ENCODE measurements at regions not wholly inside any gene's neighbourhood (a gene's known extent, or its start where the extent isn't known, plus 50 kb on each side); places are given as distances from the start of the nearest gene placed in this dataset.

- no peak for DNase-seq
These were observed 194.4 kb upstream of the BTG1 start for GRCh38 chr12:92340003-92340402.

DNA sequence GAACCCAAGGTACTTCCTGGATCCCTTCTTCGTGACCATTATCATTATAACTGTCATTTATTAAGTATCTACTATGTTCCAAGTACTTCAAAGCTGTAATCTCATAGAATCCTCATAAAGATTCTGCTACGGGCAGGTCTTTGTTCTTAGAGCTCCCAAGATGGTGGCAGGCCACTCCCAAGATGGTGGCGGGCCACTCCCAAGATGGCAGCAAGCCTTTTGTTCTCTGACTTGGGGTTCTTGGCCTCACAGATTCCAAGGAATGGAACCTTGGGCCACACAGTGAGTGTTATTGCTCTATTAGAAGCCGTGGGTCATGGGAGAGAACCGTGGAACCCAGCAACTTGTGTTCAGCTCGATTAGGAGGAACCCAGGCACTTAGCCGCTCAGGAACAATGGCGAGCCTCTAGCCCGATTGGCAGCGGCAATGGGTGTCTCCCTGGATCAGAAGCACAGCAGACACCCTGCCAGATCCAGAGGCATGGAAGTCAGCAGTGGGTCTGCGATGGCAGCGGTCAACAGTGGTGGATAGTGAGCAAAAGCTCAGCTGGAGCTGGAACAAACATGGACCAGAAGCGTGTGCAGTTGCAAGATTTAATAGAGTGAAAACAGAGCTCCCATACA lies 193.7 kb upstream of the BTG1 start:
- no peak for DNase-seq

- no peak for DNase-seq
These were observed 193.0 kb upstream of the BTG1 start for GRCh38 chr12:92338671-92339070.

DNA sequence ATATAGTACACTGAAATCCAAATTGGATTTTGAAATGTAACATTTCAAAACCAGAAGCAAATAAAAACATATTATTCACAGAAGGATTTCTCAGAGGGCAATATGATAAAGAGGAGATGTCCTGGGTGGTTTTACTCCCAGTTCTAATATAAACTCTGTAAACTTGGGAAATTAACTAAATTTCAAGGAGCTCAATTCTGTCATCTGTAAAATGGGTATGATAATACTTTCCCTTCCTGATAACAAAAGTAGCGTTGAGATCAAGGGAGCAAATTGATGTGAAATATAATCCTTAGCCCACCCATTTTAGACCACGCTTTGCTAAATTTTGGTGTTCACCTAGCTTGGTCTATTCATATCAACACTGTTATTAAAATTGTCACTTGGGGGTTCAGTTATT lies 192.5 kb upstream of the BTG1 start:
- DNase-seq: no peak

GRCh38 chr12:92337128-92337527 lies 191.5 kb upstream of the BTG1 start:
- DNase-seq: no peak

DNA sequence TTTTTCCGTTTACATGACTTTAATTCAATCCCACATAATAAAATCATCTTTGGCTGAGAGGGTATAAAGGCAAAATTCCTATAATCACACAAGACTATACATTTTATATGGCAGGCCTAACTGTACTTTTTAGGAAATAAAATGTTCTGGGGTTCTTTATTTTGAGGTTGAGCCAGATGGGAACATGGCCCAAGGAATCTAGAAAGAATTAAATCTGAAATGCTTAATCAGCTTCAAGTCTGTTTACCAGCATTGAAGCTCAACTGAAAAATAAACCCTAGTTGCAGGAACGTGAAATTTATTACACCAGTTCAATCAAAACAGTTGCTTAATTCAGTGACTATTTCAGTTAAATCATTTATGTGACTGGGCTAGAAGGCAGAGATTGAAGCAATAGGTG lies 191.0 kb upstream of the BTG1 start:
- no peak for DNase-seq

DNA sequence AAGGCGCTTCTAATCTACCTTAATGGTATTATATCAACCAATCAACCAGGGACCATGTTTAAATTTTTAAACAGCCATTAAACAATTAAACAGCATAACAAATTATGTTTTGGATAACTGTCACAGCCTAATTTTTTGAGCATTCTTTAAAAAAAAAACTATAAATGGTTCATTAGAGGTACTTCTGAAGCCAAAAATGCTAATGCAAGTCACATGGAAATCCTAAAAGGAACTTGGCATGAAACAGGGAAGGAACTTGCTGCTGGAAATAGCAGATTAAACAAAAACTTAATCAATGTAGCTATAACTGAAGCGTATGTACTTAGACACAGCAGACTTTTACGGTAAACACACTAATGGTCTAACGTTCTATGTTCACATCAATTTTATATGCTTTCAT lies 190.2 kb upstream of the BTG1 start:
- DNase-seq: no peak

DNA sequence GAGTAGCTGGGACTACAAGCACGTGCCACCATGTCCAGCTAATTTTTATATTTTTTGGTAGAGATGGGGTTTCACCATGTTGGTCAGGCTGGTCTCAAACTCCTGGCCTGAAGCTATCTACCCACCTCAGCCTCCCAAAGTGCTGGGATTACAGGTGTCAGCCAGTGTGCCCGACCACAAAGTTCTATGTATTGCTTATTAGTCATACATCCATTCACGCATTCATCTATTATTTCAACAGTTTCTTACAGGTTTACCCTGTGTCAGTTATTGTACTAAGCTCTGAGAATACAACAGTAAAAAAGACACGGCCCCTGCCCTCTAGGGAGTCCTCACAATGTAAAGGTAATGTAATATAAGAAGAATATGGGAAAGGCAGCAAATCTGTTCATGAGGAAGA lies 188.9 kb upstream of the BTG1 start:
- no peak for DNase-seq

GRCh38 chr12:92332552-92332951 lies 186.9 kb upstream of the BTG1 start:
- no peak for DNase-seq

DNA sequence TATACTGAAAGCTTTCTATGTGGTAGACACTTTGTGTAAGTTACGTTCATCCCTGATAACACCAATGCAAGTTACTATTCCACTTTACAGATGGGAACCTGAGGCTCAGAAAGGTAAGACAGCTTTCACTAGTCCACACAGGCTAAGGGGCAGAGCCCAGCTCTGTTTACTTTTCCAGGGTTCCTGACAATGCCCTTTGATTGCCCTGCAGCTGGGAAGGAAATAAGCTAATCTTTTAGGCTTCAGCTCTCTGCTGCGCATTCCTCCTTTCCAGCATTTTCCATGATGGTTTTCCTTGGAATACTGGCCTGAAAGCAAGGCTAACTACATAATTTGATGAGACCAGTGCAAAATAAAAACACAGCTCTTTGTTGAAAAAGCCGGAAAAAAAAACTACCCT lies 185.7 kb upstream of the BTG1 start:
- no peak for DNase-seq

DNA sequence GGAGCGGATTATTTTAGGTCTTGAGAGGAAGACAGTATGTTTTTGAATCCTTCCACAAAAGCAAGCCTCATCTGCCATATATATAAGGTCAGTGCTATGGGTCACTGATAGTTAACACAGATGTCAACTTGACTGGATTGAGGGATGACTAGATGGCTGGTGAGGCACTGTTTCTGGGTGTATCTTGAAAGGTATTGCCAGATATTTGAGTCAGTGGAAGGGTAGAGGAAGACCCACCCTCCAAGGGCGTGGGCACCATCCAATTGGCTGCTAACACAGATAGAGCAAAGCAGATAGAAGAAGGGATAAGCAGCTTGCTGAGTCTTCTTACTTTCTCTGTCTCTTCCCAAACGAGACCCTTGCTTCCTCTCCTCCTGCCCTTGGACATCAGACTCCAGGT lies 185.0 kb upstream of the BTG1 start:
- no peak for DNase-seq

DNA sequence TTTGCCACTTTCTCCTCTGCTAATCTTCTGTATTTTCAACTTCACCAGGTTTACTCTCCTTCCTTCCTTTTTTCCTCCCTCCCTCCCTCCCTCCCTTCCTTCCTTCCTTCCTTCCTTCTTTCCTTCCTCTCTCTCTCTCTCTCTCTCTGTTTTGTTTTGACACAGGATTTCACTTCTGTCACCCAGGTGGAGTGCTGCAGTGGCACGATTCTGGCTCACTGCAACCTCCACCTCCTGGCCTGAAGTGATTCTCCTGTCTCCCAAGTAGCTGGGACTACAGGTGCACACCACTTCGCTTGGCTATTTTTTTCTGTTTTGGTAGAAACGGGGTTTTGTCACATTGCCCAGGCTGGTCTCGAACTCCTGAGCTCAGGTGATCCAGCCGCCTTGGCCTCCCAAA lies 181.2 kb upstream of the BTG1 start:
- DNase-seq: no peak

DNA sequence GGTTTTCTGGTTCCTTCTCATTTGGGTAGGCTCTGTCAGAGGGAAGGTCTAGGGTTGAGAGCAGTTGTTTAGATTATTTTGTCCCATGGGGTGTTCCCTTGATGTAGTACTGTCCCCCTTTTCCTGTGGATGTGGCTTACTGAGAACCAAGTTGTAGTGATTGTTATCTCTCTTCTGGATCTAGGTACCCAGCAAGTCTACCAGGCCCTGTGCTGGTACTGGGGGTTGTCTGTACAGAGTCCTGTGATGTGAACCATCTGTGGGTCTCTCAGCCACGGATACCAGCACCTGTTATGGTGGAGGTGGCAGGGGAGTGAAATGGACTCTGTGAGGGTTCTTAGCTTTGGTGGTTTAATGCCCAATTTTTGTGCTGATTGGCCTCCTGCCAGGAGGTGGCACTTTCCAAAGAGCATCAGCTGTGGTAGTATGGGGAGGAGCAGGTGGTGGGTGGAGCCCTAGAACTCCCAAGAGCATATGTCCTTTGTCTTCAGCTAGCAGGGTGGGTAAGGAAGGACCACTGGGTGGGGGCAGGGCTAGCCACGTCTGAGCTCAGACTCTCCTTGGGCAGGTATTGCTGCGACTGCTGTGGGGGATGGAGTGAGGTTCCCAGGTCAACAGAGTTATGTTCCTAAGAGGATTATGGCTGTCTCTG lies 179.3 kb upstream of the BTG1 start:
- DNase-seq: no peak

GRCh38 chr12:92312463-92312964 lies 166.9 kb upstream of the BTG1 start:
- no peak for DNase-seq

GRCh38 chr12:92304371-92305055 lies 158.9 kb upstream of the BTG1 start:
- DNase-seq: no peak

GRCh38 chr12:92302041-92302829 lies 156.6 kb upstream of the BTG1 start:
- no peak for DNase-seq

- no peak for DNase-seq
These were observed 155.7 kb upstream of the BTG1 start for GRCh38 chr12:92301356-92301755.

GRCh38 chr12:92300777-92301176 lies 155.1 kb upstream of the BTG1 start:
- no peak for DNase-seq

DNA sequence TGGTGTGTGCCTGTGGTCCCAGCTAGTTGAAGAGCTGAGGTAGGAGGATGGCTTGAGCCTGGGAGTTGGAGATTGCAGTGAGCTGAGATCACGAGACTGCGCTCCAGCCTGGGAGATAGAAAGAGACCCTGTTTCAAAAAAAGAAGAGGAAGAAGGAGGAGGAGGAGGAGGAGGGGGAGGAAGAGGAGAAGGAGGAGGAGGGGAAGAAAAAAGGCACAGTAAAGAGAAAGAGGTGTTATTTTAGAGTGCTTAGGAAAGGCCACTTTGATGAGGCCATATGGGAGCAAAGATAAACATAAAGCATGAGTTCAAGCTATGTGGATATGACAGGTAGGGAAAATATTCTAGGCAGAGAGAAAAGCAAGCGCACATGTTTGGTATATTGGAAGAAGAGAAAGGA lies 154.1 kb upstream of the BTG1 start:
- no peak for DNase-seq

- no peak for DNase-seq
These were observed 153.7 kb upstream of the BTG1 start for GRCh38 chr12:92299344-92299743.

- no peak for DNase-seq
These were observed 152.5 kb upstream of the BTG1 start for GRCh38 chr12:92297932-92298696.

DNA sequence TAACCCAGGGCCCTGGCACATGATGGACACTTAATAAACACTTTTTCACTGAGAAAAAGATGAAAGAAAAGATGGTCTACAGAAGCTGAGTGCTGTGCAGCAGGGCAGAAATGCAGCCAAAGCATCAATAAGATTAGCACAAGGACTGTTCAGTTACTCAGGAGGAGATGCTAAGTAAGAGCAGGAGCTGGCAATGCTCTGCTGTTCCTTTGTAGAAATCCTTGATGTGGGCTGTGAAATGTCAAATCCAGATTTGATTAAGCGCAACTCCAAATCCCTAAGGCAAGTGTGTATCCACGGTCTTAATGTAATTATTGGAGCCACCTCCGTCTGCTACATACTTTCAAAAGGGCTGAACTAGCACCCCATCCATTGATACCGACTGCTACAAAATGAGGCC lies 151.8 kb upstream of the BTG1 start:
- DNase-seq: no peak

- DNase-seq: no peak
These were observed 149.9 kb upstream of the BTG1 start for GRCh38 chr12:92295523-92295922.
